ENCODE measurements at regions not wholly inside any gene's neighbourhood (a gene's known extent, or its start where the extent isn't known, plus 50 kb on each side); places are given as distances from the start of the nearest gene placed in this dataset.

DNA sequence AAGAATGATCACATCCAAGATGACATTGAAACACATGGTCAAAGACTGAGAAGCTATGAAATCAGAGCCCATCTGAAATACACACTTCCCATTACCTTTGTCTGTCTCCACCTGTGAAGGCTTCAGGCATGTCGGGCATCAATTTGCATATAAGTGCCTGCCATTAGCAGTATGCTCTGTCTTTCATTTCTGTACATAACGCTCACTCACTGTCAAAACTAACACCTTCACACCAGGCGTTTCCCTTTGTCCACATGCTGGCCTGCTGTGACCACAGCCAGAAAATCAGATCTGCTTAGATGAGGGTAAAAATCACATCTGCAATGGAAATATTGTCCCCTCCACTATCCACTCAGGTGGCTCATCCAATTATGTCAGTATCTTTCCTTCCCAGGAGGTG is 524.8 kb downstream of the TOX3 start:
- Histone ChIP-seq H4K20me1 (ENCODE audit: insufficient read depth) (no peaks in the 10 kb centered on the region), H3K36me3 (ENCODE audit: control insufficient read depth in 1 of 2, insufficient read depth in 2 of 2, low read length in 2 of 2) (no peaks in the 10 kb centered on the region), H3K9me2 (ENCODE audit: insufficient read depth) (no peaks in the 10 kb centered on the region), H3K4me3 (replicated peaks in 1 of 2; ENCODE audit: low read depth in 1 of 2, low read length in 2 of 2) (no peak overlapping the region), H2AFZ (ENCODE audit: low read depth, low read length, poor library complexity, severe bottlenecking) (no peak overlapping the region), H3K27me3 (ENCODE audit: insufficient read depth, low read length) (no peaks in the 10 kb centered on the region), H3K4me1 (ENCODE audit: control insufficient read depth in 1 of 2, insufficient read depth in 2 of 2, low read length in 2 of 2) (no peaks in the 10 kb centered on the region), H3K9ac (ENCODE audit: low read length) (no peak overlapping the region), H3K27ac (ENCODE audit: low read depth, low read length) (no peak overlapping the region), H3K4me2 (ENCODE audit: low read length) (no peak overlapping the region), H3K9me3 (ENCODE audit: control insufficient read depth in 1 of 2, insufficient read depth in 1 of 2, low read depth in 1 of 2, low read length in 2 of 2) (peaks cover 0 to 12% of the 10 kb centered on the region in 2 experiments; a peak in 2 of 4 replicates), H3K79me2 (ENCODE audit: insufficient read depth, low read length) (no peaks in the 10 kb centered on the region)
- intact Hi-C loops (cut with micrococcal nuclease), result no loop called here
- no peak for TF ChIP-seq EZH2 (IDR thresholded peaks at IDR 0.05)
- TF ChIP-seq SRF (IDR thresholded peaks at IDR 0.05; ENCODE audit: low read depth), result no peak
- TF ChIP-seq POLR2AphosphoS5 (IDR thresholded peaks at IDR 0.05; ENCODE audit: low read depth, low read length), result no peak
- TF ChIP-seq JUND (IDR thresholded peaks at IDR 0.05), result no peak
- no TSS peak for BruUV-seq (replicated peaks)
- no peak for ATAC-seq
- DNase-seq (ENCODE audit: low read depth, low spot score), result no peak
- ChIA-PET CTCF (no interaction called here), POLR2A (no interaction called here), RAD21 (ENCODE audit: low non-redundant PET in 1 of 2, low total read pairs in 2 of 2, uncharacterized antibody in 2 of 2, unreplicated experiment in 2 of 2) (no interaction called here)

DNA sequence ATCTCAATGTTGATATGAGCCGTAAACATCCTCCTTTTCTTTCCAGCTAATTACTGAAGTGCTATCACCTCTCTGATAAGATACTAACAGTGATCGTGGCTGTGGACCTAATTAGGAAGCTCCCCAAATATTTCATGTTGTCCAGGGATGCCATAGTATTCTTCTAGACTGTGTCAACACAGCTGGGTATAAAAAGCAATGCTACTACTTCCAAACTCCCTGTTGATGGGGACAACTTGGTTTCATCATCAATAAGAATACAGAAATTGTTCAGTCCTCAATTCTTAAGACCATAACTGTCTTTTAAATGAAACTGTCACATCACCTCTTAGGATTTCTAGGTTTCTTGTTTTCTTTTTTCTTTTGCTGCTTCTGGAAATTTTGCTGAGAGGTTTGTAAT is 530.6 kb downstream of the TOX3 start:
- ChIA-PET RAD21 (ENCODE audit: low non-redundant PET in 1 of 2, low total read pairs in 2 of 2, uncharacterized antibody in 2 of 2, unreplicated experiment in 2 of 2) (no interaction called here), POLR2A (no interaction called here), CTCF (no interaction called here)
- Histone ChIP-seq H4K20me1 (ENCODE audit: insufficient read depth) (no peaks in the 10 kb centered on the region), H2AFZ (ENCODE audit: low read depth, low read length, poor library complexity, severe bottlenecking) (no peak overlapping the region), H3K9me2 (ENCODE audit: insufficient read depth) (no peaks in the 10 kb centered on the region), H3K27me3 (ENCODE audit: insufficient read depth, low read length) (no peaks in the 10 kb centered on the region), H3K79me2 (ENCODE audit: insufficient read depth, low read length) (no peaks in the 10 kb centered on the region), H3K36me3 (ENCODE audit: control insufficient read depth in 1 of 2, insufficient read depth in 2 of 2, low read length in 2 of 2) (no peaks in the 10 kb centered on the region), H3K4me3 (replicated peaks in 1 of 2; ENCODE audit: low read depth in 1 of 2, low read length in 2 of 2) (no peak overlapping the region), H3K4me1 (ENCODE audit: control insufficient read depth in 1 of 2, insufficient read depth in 2 of 2, low read length in 2 of 2) (no peaks in the 10 kb centered on the region), H3K27ac (ENCODE audit: low read depth, low read length) (no peak overlapping the region), H3K9ac (ENCODE audit: low read length) (no peak overlapping the region), H3K9me3 (ENCODE audit: control insufficient read depth in 1 of 2, insufficient read depth in 1 of 2, low read depth in 1 of 2, low read length in 2 of 2) (peaks cover 0 to 10% of the 10 kb centered on the region in 2 experiments; a peak in 2 of 4 replicates), H3K4me2 (ENCODE audit: low read length) (no peak overlapping the region)
- DNase-seq (ENCODE audit: low read depth, low spot score), result no peak
- no peak for ATAC-seq
- TF ChIP-seq CTCF (IDR thresholded peaks at IDR 0.05 in 2 of 3, conservative IDR thresholded peaks at IDR 0.05 in 1 of 3; ENCODE audit: borderline replicate concordance in 1 of 3, insufficient read depth in 1 of 3, low read depth in 2 of 3, low read length in 2 of 3) (no peak), EZH2 (IDR thresholded peaks at IDR 0.05) (no peak)
- BruUV-seq (replicated peaks), result no TSS peak
- intact Hi-C loops (cut with micrococcal nuclease), result no loop called here
